KMS-11 (cell line): ENCODE measurements at regions not wholly inside any gene's neighbourhood (a gene's known extent, or its start where the extent isn't known, plus 50 kb on each side); places are given as distances from the start of the nearest gene placed in this dataset.

Source experiments
- H2AFZ ChIP-seq: fragments of 200-600 bp; sonication (generic); 2 replicates; pipeline ENCODE4 v1.6.1; 2016; ENCODE audit warnings: antibody characterized with exemption, mixed run types, low read depth
- H3K27ac ChIP-seq: fragments of 200-600 bp; sonication (generic); 2 replicates; pipeline ENCODE4 v1.6.1; 2016; ENCODE audit warnings: mild to moderate bottlenecking, mixed run types
- H3K27me3 ChIP-seq: fragments of 200-600 bp; sonication (generic); 2 replicates; pipeline ENCODE4 v1.6.1; 2017; ENCODE audit warnings: mild to moderate bottlenecking, low read depth, mixed run types, moderate library complexity; ENCODE audit not compliant: insufficient read depth
- H3K36me3 ChIP-seq: fragments of 200-600 bp; sonication (generic); 2 replicates; pipeline ENCODE4 v1.6.1; 2017; ENCODE audit warnings: mild to moderate bottlenecking, mixed run types; ENCODE audit not compliant: insufficient read depth
- H3K4me1 ChIP-seq: fragments of 200-600 bp; sonication (generic); 2 replicates; pipeline ENCODE4 v1.6.1; 2016; ENCODE audit warnings: mild to moderate bottlenecking, low read depth, mixed run types; ENCODE audit not compliant: poor library complexity, severe bottlenecking
- H3K4me2 ChIP-seq: fragments of 200-600 bp; sonication (generic); 2 replicates; pipeline ENCODE4 v1.7.0; 2016; ENCODE audit warnings: mild to moderate bottlenecking, mixed run types
- H3K4me3 ChIP-seq: fragments of 200-600 bp; sonication (generic); IDR thresholded peaks from 2 replicates; pipeline ENCODE4 v1.6.1; 2017; ENCODE audit warnings: low read depth, low read length, mixed read lengths; ENCODE audit not compliant: insufficient read depth
- H3K79me2 ChIP-seq: fragments of 200-600 bp; sonication (generic); 2 replicates; pipeline ENCODE4 v1.6.1; 2016; ENCODE audit warnings: low read depth, mixed run types; ENCODE audit not compliant: insufficient read depth
- H3K9ac ChIP-seq: fragments of 200-600 bp; sonication (generic); 2 replicates; pipeline ENCODE4 v1.6.1; 2016; ENCODE audit warnings: mild to moderate bottlenecking, mixed run types
- H4K20me1 ChIP-seq: fragments of 200-600 bp; sonication (generic); 2 replicates; pipeline ENCODE4 v1.6.1; 2016; ENCODE audit warnings: mild to moderate bottlenecking, mixed run types; ENCODE audit not compliant: insufficient read depth
- TF ChIP-seq, protein P1 (sequence below): fragments of 200-600 bp; sonication (generic); conservative IDR thresholded peaks from 2 replicates; pipeline ENCODE4 v1.6.1; 2017; ENCODE audit warnings: low read depth, mild to moderate bottlenecking, antibody characterized with exemption, low read length, moderate library complexity, mixed read lengths

DNA sequence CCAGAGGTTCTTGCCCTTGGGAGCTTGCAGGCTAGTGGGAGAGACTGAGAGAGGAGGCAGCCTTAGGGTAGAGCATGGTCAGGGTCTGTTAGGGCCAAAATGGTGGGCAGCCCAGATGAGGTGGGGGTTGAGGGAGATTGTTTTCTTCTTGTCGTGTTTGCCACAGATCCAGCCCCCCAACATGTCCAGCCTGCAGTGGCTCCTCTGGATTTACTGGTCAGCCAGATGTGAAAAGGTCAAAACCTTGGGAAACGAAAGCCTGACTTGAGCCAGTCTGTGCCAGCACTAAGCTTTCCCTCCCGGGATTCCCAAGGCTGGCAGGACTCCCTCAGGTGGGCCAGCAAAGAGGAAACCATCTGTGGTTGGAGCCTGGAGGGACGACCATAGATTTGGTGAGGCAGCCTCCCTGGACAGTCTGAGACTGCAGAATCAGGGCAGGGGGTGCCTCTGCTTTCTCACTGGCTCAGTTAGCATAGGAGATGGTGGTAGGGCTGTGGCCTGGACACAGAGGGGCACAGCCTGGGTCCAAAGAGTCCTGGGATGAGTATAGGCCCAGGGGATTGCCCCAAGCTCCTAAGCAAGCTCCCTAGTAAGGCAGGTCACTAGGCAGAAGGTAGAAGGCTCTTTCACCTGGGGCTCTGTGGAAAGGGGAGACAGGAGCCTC lies 51.2 kb upstream of the PRR23C start:
- TF ChIP-seq, protein P1, sequence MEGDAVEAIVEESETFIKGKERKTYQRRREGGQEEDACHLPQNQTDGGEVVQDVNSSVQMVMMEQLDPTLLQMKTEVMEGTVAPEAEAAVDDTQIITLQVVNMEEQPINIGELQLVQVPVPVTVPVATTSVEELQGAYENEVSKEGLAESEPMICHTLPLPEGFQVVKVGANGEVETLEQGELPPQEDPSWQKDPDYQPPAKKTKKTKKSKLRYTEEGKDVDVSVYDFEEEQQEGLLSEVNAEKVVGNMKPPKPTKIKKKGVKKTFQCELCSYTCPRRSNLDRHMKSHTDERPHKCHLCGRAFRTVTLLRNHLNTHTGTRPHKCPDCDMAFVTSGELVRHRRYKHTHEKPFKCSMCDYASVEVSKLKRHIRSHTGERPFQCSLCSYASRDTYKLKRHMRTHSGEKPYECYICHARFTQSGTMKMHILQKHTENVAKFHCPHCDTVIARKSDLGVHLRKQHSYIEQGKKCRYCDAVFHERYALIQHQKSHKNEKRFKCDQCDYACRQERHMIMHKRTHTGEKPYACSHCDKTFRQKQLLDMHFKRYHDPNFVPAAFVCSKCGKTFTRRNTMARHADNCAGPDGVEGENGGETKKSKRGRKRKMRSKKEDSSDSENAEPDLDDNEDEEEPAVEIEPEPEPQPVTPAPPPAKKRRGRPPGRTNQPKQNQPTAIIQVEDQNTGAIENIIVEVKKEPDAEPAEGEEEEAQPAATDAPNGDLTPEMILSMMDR, result no peak
- no peak overlapping the region for H3K4me3 ChIP-seq
- H3K4me1 ChIP-seq, result peaks cover 7% of the 10 kb centered on the region
- no peak overlapping the region for H3K4me2 ChIP-seq
- no peak overlapping the region for H2AFZ ChIP-seq
- H4K20me1 ChIP-seq, result no peaks in the 10 kb centered on the region
- no peaks in the 10 kb centered on the region for H3K79me2 ChIP-seq
- no peak overlapping the region for H3K9ac ChIP-seq
- H3K27me3 ChIP-seq, result no peaks in the 10 kb centered on the region
- no peaks in the 10 kb centered on the region for H3K36me3 ChIP-seq
- H3K27ac ChIP-seq, result no peak overlapping the region

GRCh38 chr3:139096670-139097069 lies 52.0 kb upstream of the PRR23C start:
- Histone ChIP-seq H3K27me3 (no peaks in the 10 kb centered on the region), H3K4me2 (no peak overlapping the region), H3K36me3 (no peaks in the 10 kb centered on the region), H3K4me3 (no peak overlapping the region), H4K20me1 (no peaks in the 10 kb centered on the region), H3K79me2 (no peaks in the 10 kb centered on the region), H3K9ac (no peak overlapping the region), H3K4me1 (peaks cover 7% of the 10 kb centered on the region), H2AFZ (no peak overlapping the region), H3K27ac (no peak overlapping the region)
- TF ChIP-seq, protein P1, result no peak

GRCh38 chr3:139098391-139098790 lies 53.7 kb upstream of the PRR23C start:
- TF ChIP-seq, protein P1, result no peak
- Histone ChIP-seq H3K4me1 (peaks cover 7% of the 10 kb centered on the region), H3K4me2 (no peak overlapping the region), H3K9ac (no peak overlapping the region), H2AFZ (no peak overlapping the region), H3K4me3 (no peak overlapping the region), H4K20me1 (no peaks in the 10 kb centered on the region), H3K27ac (no peak overlapping the region), H3K79me2 (no peaks in the 10 kb centered on the region), H3K27me3 (no peaks in the 10 kb centered on the region), H3K36me3 (no peaks in the 10 kb centered on the region)

DNA sequence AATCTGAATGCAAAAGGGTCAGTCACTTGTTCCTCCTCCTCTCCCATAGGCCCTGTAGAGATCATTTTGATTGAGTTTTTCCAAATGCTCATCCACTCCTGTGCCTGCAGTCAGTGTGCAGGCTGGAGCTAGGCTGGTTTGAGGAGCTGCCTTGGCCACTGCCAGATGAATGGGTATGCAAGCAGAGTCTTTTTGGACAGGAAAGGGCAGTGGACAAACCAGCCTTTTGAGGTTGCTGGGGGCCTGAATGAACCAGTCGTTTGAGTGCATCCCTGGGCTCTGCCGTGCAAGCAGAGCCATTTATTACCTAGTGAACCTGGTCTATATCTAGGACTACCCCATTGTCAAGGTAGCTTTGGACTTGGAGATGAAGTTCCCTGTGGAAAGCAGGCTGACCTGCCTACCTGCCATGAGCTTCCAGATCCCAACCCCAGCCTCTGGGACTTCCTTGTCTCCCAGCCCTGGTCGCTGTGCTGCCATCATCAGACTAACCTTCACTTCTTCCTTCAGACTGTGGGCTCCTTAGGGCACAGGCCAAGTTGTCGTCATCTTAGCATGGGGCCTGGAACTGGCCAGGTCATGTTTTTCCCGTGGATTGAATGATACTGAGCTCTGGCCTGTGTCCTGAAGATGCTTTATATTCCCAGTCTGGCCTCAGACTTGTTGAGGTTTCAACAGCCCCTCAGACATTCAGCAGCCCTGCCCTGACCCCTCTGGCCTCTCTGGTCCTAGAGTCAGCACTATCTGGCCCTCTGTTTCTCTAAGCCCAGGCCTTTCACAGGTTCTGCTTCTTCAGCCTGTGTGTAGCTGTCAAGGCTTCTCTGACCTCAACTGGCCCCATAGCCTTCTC lies 55.5 kb upstream of the PRR23C start:
- H4K20me1 ChIP-seq, result no peaks in the 10 kb centered on the region
- H3K27ac ChIP-seq, result no peak overlapping the region
- H2AFZ ChIP-seq, result no peak overlapping the region
- H3K9ac ChIP-seq, result no peak overlapping the region
- no peak overlapping the region for H3K4me3 ChIP-seq
- H3K4me1 ChIP-seq, result peaks cover 7% of the 10 kb centered on the region
- H3K79me2 ChIP-seq, result no peaks in the 10 kb centered on the region
- no peaks in the 10 kb centered on the region for H3K36me3 ChIP-seq
- H3K4me2 ChIP-seq, result no peak overlapping the region
- H3K27me3 ChIP-seq, result no peaks in the 10 kb centered on the region
- TF ChIP-seq, protein P1, result no peak
